CMK (cell line): ENCODE measurements at regions not wholly inside any gene's neighbourhood (a gene's known extent, or its start where the extent isn't known, plus 50 kb on each side); places are given as distances from the start of the nearest gene placed in this dataset.
"Not testable (repeated sequence)": the region's sequence is repeated elsewhere in the genome, so short reads cannot be mapped to it uniquely, and the experiment has no call there.

ENCODE experiments used
- DNase-seq: peaks from one replicate; pipeline ENCODE4 v3.0.0-alpha.2; 2010; ENCODE audit warnings: low read depth

GRCh38 chr1:232346844-232347243 lies 283.1 kb downstream of the SIPA1L2 start:
- DNase-seq: no peak

- DNase-seq: no peak
These were observed 285.0 kb downstream of the SIPA1L2 start for GRCh38 chr1:232344791-232345399.

- not testable (repeated sequence) for DNase-seq
These were observed 285.7 kb downstream of the SIPA1L2 start for GRCh38 chr1:232344186-232344585.

- DNase-seq: no peak
These were observed 289.5 kb downstream of the SIPA1L2 start for GRCh38 chr1:232340446-232340845.

- DNase-seq: no peak
These were observed 290.9 kb downstream of the SIPA1L2 start for GRCh38 chr1:232339073-232339472.

GRCh38 chr1:232335741-232336293 lies 294.1 kb downstream of the SIPA1L2 start:
- no peak for DNase-seq

GRCh38 chr1:232335261-232335660 lies 294.7 kb downstream of the SIPA1L2 start:
- no peak for DNase-seq

- no peak for DNase-seq
These were observed 295.1 kb downstream of the SIPA1L2 start for GRCh38 chr1:232334811-232335210.

- no peak for DNase-seq
These were observed 295.7 kb downstream of the SIPA1L2 start for GRCh38 chr1:232334246-232334645.

- DNase-seq: no peak
These were observed 296.5 kb downstream of the SIPA1L2 start for GRCh38 chr1:232333419-232333767.

GRCh38 chr1:232332710-232333418 lies 297.1 kb downstream of the SIPA1L2 start:
- DNase-seq: not testable (repeated sequence)

- no peak for DNase-seq
These were observed 300.7 kb downstream of the SIPA1L2 start for GRCh38 chr1:232329103-232329813.

GRCh38 chr1:232328486-232329102 lies 301.3 kb downstream of the SIPA1L2 start:
- DNase-seq: no peak

GRCh38 chr1:232327899-232328298 lies 302.0 kb downstream of the SIPA1L2 start:
- no peak for DNase-seq

GRCh38 chr1:232327269-232327668 lies 302.7 kb downstream of the SIPA1L2 start:
- DNase-seq: no peak

- DNase-seq: no peak
These were observed 307.7 kb downstream of the SIPA1L2 start for GRCh38 chr1:232322162-232322734.

GRCh38 chr1:232319518-232320210 lies 310.3 kb downstream of the SIPA1L2 start:
- DNase-seq: no peak

GRCh38 chr1:232319072-232319471 lies 310.9 kb downstream of the SIPA1L2 start:
- no peak for DNase-seq

GRCh38 chr1:232318143-232318542 lies 311.8 kb downstream of the SIPA1L2 start:
- no peak for DNase-seq

- DNase-seq: no peak
These were observed 312.6 kb downstream of the SIPA1L2 start for GRCh38 chr1:232317350-232317749.

- no peak for DNase-seq
These were observed 313.1 kb downstream of the SIPA1L2 start for GRCh38 chr1:232316864-232317263.

- not testable (repeated sequence) for DNase-seq
These were observed 316.1 kb downstream of the SIPA1L2 start for GRCh38 chr1:232313876-232314275.
